K562 (cell line): ENCODE measurements at regions not wholly inside any gene's neighbourhood (a gene's known extent, or its start where the extent isn't known, plus 50 kb on each side); places are given as distances from the start of the nearest gene placed in this dataset.

ENCODE experiments used
- CGGBP1 ChIP-seq: fragments of 250-450 bp; sonication (Bioruptor Pico); IDR thresholded peaks from 2 replicates; pipeline ENCODE4 v1.9.0; 2021; ENCODE audit warnings: mild to moderate bottlenecking
- EP400 ChIP-seq: fragments of 450-650 bp; IDR thresholded peaks from 2 replicates; pipeline ENCODE4 v1.6.1; 2017; ENCODE audit warnings: antibody characterized with exemption, mild to moderate bottlenecking, moderate library complexity
- JUN ChIP-seq, 2 experiments: sonication (generic) in 1 of 2; formaldehyde crosslinking in 1 of 2; IDR thresholded peaks; 2 replicates each; pipeline versions ENCODE4 v1.6.1 to v1.8.0; 2012 to 2022; ENCODE audit warnings: borderline replicate concordance in 2 of 2, mild to moderate bottlenecking in 2 of 2, improper control_type of control experiment in 1 of 2, low read depth in 1 of 2, low read length in 1 of 2, missing genetic modification reagents in 1 of 2
- MAZ ChIP-seq, 2 experiments: fragments of 450-650 bp in 1 of 2; sonication (generic) in 1 of 2; formaldehyde crosslinking; IDR thresholded peaks in 1 of 2; conservative IDR thresholded peaks in 1 of 2; 2 replicates each; pipeline versions ENCODE4 v1.4.0 to v1.5.0; 2020; ENCODE audit warnings: mild to moderate bottlenecking in 1 of 2, missing genetic modification reagents in 1 of 2
- NFE2 ChIP-seq: IDR thresholded peaks from 2 replicates; pipeline ENCODE4 v1.6.1; 2014; ENCODE audit warnings: antibody characterized with exemption, low read depth
- PHB ChIP-seq: fragments of 250-450 bp; sonication (Bioruptor Pico); IDR thresholded peaks from 2 replicates; pipeline ENCODE4 v1.5.0; 2021
- SMARCE1 ChIP-seq: fragments of 450-650 bp; IDR thresholded peaks from 2 replicates; pipeline ENCODE4 v1.7.1; 2016; ENCODE audit warnings: mild to moderate bottlenecking
- SPI1 ChIP-seq: IDR thresholded peaks from 2 replicates; pipeline ENCODE4 v1.6.1; 2011; ENCODE audit warnings: low read depth, low read length, control low read depth, borderline replicate concordance
- TBL1XR1 ChIP-seq, 2 experiments: IDR thresholded peaks; 2 replicates each; pipeline ENCODE4 v1.6.1; 2012; ENCODE audit warnings: improper control_type of control experiment in 2 of 2, low read length in 2 of 2, mild to moderate bottlenecking in 1 of 2
- TF ChIP-seq, protein P1 (sequence below), 2 experiments: fragments of 450-650 bp; IDR thresholded peaks; 2 replicates each; pipeline ENCODE4 v1.6.1; 2018; ENCODE audit warnings: mild to moderate bottlenecking in 2 of 2, low read depth in 1 of 2; ENCODE audit not compliant: partially characterized antibody in 2 of 2
- TF ChIP-seq, protein P2 (sequence below): fragments of 250-450 bp; sonication (Bioruptor Pico); IDR thresholded peaks from 2 replicates; pipeline ENCODE4 v1.5.0; 2021
- TF ChIP-seq, protein P3 (sequence below): fragments of 450-650 bp; IDR thresholded peaks from 2 replicates; pipeline ENCODE4 v1.6.1; 2018; ENCODE audit not compliant: partially characterized antibody
- TF ChIP-seq, protein P4 (sequence below): fragments of 250-450 bp; sonication (Bioruptor Pico); IDR thresholded peaks from 2 replicates; pipeline ENCODE4 v1.8.0; 2021; ENCODE audit warnings: mild to moderate bottlenecking, moderate library complexity
- TF ChIP-seq, protein P5 (sequence below): fragments of 250-450 bp; sonication (Bioruptor Pico); IDR thresholded peaks from 2 replicates; pipeline ENCODE4 v1.8.0; 2022; ENCODE audit warnings: inconsistent platforms

DNA sequence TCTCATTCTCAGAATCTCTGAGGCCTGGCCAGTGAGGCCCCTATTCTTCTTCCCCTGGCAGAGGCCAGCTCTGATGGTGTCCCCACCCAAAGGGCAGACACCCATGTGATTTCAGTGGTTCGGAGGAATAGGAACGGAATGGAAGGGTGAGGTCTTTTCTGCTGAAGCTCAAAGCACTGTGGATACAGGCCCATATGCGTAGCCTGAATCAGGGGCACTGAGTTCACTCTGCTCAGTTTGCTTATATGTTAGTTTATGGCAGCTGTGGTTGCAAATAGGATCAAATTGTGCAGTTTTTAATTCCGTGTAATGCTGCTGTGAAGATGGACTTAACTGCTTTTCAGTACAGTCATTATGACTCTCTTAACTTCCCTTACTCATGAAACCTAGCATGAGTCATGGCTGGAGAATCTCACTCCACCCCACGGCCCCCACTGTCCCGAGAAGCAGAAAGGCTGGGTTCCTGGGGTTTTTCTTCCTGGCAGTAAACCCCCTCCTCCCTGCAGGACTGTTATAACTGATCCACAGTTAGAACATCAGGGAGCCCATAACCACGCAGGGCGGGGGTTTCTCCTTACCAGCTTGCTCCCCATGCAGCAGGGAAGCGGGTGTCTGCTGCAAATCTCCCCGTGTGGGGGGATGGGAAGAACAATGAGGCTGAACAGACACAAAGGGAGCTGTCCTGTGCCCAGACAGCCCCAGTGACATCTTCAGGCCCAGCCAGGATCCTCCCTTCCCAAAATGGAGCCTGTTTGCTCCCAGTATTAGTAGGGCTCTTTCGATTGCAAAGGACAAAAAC lies 122.7 kb downstream of the SLC38A6 start (continued):
- TF ChIP-seq, protein P1, sequence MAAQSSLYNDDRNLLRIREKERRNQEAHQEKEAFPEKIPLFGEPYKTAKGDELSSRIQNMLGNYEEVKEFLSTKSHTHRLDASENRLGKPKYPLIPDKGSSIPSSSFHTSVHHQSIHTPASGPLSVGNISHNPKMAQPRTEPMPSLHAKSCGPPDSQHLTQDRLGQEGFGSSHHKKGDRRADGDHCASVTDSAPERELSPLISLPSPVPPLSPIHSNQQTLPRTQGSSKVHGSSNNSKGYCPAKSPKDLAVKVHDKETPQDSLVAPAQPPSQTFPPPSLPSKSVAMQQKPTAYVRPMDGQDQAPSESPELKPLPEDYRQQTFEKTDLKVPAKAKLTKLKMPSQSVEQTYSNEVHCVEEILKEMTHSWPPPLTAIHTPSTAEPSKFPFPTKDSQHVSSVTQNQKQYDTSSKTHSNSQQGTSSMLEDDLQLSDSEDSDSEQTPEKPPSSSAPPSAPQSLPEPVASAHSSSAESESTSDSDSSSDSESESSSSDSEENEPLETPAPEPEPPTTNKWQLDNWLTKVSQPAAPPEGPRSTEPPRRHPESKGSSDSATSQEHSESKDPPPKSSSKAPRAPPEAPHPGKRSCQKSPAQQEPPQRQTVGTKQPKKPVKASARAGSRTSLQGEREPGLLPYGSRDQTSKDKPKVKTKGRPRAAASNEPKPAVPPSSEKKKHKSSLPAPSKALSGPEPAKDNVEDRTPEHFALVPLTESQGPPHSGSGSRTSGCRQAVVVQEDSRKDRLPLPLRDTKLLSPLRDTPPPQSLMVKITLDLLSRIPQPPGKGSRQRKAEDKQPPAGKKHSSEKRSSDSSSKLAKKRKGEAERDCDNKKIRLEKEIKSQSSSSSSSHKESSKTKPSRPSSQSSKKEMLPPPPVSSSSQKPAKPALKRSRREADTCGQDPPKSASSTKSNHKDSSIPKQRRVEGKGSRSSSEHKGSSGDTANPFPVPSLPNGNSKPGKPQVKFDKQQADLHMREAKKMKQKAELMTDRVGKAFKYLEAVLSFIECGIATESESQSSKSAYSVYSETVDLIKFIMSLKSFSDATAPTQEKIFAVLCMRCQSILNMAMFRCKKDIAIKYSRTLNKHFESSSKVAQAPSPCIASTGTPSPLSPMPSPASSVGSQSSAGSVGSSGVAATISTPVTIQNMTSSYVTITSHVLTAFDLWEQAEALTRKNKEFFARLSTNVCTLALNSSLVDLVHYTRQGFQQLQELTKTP (IDR thresholded peaks at IDR 0.05; ENCODE audit: low read depth in 1 of 2, partially characterized antibody in 2 of 2): peak in 1 of 2 experiments; percentile 28
- no peak for TF ChIP-seq PHB
- TF ChIP-seq EP400: peak; percentile 32
- TF ChIP-seq, protein P2, sequence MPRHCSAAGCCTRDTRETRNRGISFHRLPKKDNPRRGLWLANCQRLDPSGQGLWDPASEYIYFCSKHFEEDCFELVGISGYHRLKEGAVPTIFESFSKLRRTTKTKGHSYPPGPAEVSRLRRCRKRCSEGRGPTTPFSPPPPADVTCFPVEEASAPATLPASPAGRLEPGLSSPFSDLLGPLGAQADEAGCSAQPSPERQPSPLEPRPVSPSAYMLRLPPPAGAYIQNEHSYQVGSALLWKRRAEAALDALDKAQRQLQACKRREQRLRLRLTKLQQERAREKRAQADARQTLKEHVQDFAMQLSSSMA (CRISPR knock-in tag): no peak
- no peak for TF ChIP-seq SPI1
- TF ChIP-seq, protein P3, sequence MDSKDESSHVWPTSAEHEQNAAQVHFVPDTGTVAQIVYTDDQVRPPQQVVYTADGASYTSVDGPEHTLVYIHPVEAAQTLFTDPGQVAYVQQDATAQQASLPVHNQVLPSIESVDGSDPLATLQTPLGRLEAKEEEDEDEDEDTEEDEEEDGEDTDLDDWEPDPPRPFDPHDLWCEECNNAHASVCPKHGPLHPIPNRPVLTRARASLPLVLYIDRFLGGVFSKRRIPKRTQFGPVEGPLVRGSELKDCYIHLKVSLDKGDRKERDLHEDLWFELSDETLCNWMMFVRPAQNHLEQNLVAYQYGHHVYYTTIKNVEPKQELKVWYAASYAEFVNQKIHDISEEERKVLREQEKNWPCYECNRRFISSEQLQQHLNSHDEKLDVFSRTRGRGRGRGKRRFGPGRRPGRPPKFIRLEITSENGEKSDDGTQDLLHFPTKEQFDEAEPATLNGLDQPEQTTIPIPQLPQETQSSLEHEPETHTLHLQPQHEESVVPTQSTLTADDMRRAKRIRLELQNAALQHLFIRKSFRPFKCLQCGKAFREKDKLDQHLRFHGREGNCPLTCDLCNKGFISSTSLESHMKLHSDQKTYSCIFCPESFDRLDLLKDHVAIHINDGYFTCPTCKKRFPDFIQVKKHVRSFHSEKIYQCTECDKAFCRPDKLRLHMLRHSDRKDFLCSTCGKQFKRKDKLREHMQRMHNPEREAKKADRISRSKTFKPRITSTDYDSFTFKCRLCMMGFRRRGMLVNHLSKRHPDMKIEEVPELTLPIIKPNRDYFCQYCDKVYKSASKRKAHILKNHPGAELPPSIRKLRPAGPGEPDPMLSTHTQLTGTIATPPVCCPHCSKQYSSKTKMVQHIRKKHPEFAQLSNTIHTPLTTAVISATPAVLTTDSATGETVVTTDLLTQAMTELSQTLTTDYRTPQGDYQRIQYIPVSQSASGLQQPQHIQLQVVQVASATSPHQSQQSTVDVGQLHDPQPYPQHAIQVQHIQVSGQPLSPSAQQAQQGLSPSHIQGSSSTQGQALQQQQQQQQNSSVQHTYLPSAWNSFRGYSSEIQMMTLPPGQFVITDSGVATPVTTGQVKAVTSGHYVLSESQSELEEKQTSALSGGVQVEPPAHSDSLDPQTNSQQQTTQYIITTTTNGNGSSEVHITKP: peak; percentile 98
- TF ChIP-seq SMARCE1: peak; percentile 86
- TF ChIP-seq JUN (IDR thresholded peaks at IDR 0.05; ENCODE audit: borderline replicate concordance, low read depth, low read length): peak; percentile 87
- TF ChIP-seq JUN (CRISPR knock-in tag; IDR thresholded peaks at IDR 0.05; ENCODE audit: borderline replicate concordance): no peak
- peak in 1 of 2 experiments; percentile 21; a peak in 1 of 4 replicates for TF ChIP-seq TBL1XR1 (IDR thresholded peaks at IDR 0.05; ENCODE audit: low read length in 2 of 2)
- no peak for TF ChIP-seq CGGBP1 (CRISPR knock-in tag)
- peak; percentile 28 to 96; a peak in 2 of 4 replicates for TF ChIP-seq MAZ (CRISPR knock-in tag; conservative IDR thresholded peaks at IDR 0.05 in 1 of 2, IDR thresholded peaks at IDR 0.05 in 1 of 2)
- TF ChIP-seq, protein P4, sequence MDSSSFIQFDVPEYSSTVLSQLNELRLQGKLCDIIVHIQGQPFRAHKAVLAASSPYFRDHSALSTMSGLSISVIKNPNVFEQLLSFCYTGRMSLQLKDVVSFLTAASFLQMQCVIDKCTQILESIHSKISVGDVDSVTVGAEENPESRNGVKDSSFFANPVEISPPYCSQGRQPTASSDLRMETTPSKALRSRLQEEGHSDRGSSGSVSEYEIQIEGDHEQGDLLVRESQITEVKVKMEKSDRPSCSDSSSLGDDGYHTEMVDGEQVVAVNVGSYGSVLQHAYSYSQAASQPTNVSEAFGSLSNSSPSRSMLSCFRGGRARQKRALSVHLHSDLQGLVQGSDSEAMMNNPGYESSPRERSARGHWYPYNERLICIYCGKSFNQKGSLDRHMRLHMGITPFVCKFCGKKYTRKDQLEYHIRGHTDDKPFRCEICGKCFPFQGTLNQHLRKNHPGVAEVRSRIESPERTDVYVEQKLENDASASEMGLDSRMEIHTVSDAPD (CRISPR knock-in tag): no peak
- peak; percentile 78 for TF ChIP-seq NFE2
- TF ChIP-seq, protein P5, sequence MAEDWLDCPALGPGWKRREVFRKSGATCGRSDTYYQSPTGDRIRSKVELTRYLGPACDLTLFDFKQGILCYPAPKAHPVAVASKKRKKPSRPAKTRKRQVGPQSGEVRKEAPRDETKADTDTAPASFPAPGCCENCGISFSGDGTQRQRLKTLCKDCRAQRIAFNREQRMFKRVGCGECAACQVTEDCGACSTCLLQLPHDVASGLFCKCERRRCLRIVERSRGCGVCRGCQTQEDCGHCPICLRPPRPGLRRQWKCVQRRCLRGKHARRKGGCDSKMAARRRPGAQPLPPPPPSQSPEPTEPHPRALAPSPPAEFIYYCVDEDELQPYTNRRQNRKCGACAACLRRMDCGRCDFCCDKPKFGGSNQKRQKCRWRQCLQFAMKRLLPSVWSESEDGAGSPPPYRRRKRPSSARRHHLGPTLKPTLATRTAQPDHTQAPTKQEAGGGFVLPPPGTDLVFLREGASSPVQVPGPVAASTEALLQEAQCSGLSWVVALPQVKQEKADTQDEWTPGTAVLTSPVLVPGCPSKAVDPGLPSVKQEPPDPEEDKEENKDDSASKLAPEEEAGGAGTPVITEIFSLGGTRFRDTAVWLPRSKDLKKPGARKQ (CRISPR knock-in tag): no peak
